Ovary (tissue), 7 donors: ENCODE measurements at regions not wholly inside any gene's neighbourhood (a gene's known extent, or its start where the extent isn't known, plus 50 kb on each side); places are given as distances from the start of the nearest gene placed in this dataset.

Source experiments
- DNase-seq, 5 donors: peaks; one replicate each; pipeline ENCODE4 v3.0.0-alpha.2; 2019 to 2020
- H3K27ac ChIP-seq, 2 donors: fragments of 200-600 bp; one replicate each; pipeline versions ENCODE4 v1.5.1 to v1.8.0; 2019 to 2022
- H3K27me3 ChIP-seq: fragments of 200-600 bp; one replicate; pipeline ENCODE4 v1.8.0; 2022
- H3K36me3 ChIP-seq: fragments of 200-600 bp; sonication (generic); one replicate; pipeline ENCODE4 v1.5.1; 2019
- H3K4me1 ChIP-seq: one replicate; pipeline ENCODE4 v1.8.1; 2013; ENCODE audit warnings: mild to moderate bottlenecking, moderate library complexity; ENCODE audit not compliant: insufficient read depth
- H3K4me3 ChIP-seq: fragments of 200-600 bp; sonication (generic); one replicate; pipeline ENCODE4 v1.5.1; 2017
- H3K9me3 ChIP-seq, 2 donors: fragments of 200-600 bp in 1 of 2; sonication (generic) in 1 of 2; one replicate each; pipeline versions ENCODE4 v1.5.1 to v1.8.1; 2013 to 2019; ENCODE audit warnings: mild to moderate bottlenecking in 1 of 2, moderate library complexity in 1 of 2
- CTCF ChIP-seq, 3 donors: fragments of 450-650 bp in 2 of 3; fragments of 200-600 bp in 1 of 3; IDR thresholded peaks; one replicate each; pipeline versions ENCODE4 v1.5.1 to v1.8.0; 2016 to 2022; ENCODE audit warnings: antibody characterized with exemption in 3 of 3, mild to moderate bottlenecking in 1 of 3
- EP300 ChIP-seq: sonication (generic); formaldehyde crosslinking; IDR thresholded peaks from one replicate; pipeline ENCODE4 v1.6.1; 2017; ENCODE audit warnings: antibody characterized with exemption
- POLR2A ChIP-seq: fragments of 450-650 bp; IDR thresholded peaks from one replicate; pipeline ENCODE4 v1.6.1; 2017; ENCODE audit warnings: antibody characterized with exemption, mild to moderate bottlenecking, moderate library complexity
- WGBS, 3 donors: extraction: QIAGEN DNeasy Blood & Tissue Kit in 1 of 3; methylation state at CpG; one replicate each; pipeline versions ENCODE4 v1.1.5 to v1.1.7; 2013 to 2017; 5-methylcytosine and 5-hydroxymethylcytosine counted together
- intact Hi-C, 4 donors: fragments of 100-400 bp; cut with DNase I; formaldehyde crosslinking; loops; one replicate each; pipeline versions ENCODE4 v1.11.0 to v1.15.1; 2022 to 2023
- donor health status: DM: no; HTN: no; CAD: no; lungs with moderate emphysema.
- donor health status: DM: no; HTN: no; CAD: no.
- donor health status: Bipolar disorder and iron deficiency.
- donor health status: DM: no; HTN: no; CAD: no.
- donor health status: DM: yes; HTN: yes; CAD: no.

GRCh38 chr6:151753581-151753980, 53.9 kb upstream of the ESR1 start:
- no peak for DNase-seq
- no peak overlapping the region for H3K27ac ChIP-seq
- peaks cover 10% of the 10 kb centered on the region for H3K4me1 ChIP-seq
- H3K27me3 ChIP-seq = no peaks in the 10 kb centered on the region
- no peaks in the 10 kb centered on the region for H3K36me3 ChIP-seq
- H3K9me3 ChIP-seq = no peaks in the 10 kb centered on the region
- no peak for TF ChIP-seq POLR2A
- no peak for TF ChIP-seq CTCF (IDR thresholded peaks at IDR 0.05)
- TF ChIP-seq EP300 = no peak
- intact Hi-C loops = loop anchor here in 1 of 4 donors (10.0 kb wide), 1 partner anchor 59 kb away; no protein-coding TSS in a partner anchor
- H3K4me3 ChIP-seq = no peak overlapping the region
- 77 to 92% (median 89%) methylated on average over 4 of the region's 4 CpGs for WGBS, 3 donors

- Histone ChIP-seq H3K36me3 (no peaks in the 10 kb centered on the region), H3K4me1 (peaks cover 9% of the 10 kb centered on the region), H3K9me3 (no peaks in the 10 kb centered on the region), H3K4me3 (no peak overlapping the region), H3K27me3 (no peaks in the 10 kb centered on the region), H3K27ac (peak overlapping the region in 1 of 2 donors; percentile 65)
- intact Hi-C loops = loop anchor here in 1 of 4 donors (10.0 kb wide), 1 partner anchor 63 kb away; no protein-coding TSS in a partner anchor
- no peak for DNase-seq
- no peak for TF ChIP-seq CTCF (IDR thresholded peaks at IDR 0.05)
- TF ChIP-seq EP300 = no peak
- no peak for TF ChIP-seq POLR2A
- 12 to 37% (median 33%) methylated on average over 5 of the region's 5 CpGs for WGBS, 3 donors
Measured at GRCh38 chr6:151757506-151757955, 50.0 kb upstream of the ESR1 start.
